ENCODE measurements at regions not wholly inside any gene's neighbourhood (a gene's known extent, or its start where the extent isn't known, plus 50 kb on each side); places are given as distances from the start of the nearest gene placed in this dataset.

DNA sequence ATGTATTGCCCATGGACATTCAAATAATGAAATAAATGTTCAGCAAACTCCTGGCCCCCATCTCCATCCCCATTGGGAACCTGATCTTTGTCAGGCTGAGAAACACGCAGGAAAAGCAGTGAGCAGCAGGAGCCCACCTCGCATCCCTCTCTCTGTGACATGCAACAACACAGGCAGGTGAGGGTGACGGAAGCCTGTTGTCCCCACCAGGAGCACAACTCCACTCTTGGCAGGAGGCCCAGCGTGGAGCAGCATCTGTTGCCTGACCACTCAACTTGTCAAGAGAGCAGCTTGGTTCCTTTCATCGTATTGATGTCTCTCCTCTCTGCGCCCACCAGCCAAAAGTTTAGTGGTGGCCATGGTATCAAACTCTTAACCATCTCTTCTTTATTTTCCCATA is 586.9 kb upstream of the ARID1B start:
- no peak for TF ChIP-seq CTCF (IDR thresholded peaks at IDR 0.05; ENCODE audit: low read depth, low read length, missing control alignments)
- no peak for DNase-seq (ENCODE audit: low read depth)
- no peak overlapping the region for H3K4me3 ChIP-seq (ENCODE audit: low read depth, low read length)
- in situ Hi-C loops (cut with HindIII; ENCODE audit: low sequenced_read_pairs), result no loop called here

DNA sequence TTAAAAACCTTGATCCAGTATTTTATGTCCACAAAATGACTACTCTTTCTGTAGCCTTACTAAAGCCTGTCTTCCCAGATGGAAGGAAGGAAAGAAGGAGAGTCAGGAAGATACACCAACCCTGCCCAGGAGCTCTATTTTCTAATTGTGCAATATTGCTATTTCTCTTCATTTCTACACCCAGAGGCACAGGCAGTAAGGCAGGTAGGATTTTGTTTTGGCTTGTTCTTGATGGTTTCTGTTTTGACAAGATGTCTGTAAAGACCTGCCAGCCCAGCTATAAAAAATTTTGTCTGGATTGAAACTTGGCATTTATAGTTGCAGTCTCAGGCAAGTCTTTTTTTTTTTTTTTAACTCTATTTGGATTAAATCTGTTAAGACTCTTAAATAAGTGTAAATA is 587.5 kb upstream of the ARID1B start:
- no peak for DNase-seq (ENCODE audit: low read depth)
- no peak overlapping the region for H3K4me3 ChIP-seq (ENCODE audit: low read depth, low read length)
- in situ Hi-C loops (cut with HindIII; ENCODE audit: low sequenced_read_pairs), result no loop called here
- no peak for TF ChIP-seq CTCF (IDR thresholded peaks at IDR 0.05; ENCODE audit: low read depth, low read length, missing control alignments)

GRCh38 chr6:156189195-156189594 is 588.0 kb upstream of the ARID1B start:
- H3K4me3 ChIP-seq (ENCODE audit: low read depth, low read length), result no peak overlapping the region
- in situ Hi-C loops (cut with HindIII; ENCODE audit: low sequenced_read_pairs), result no loop called here
- no peak for DNase-seq (ENCODE audit: low read depth)
- no peak for TF ChIP-seq CTCF (IDR thresholded peaks at IDR 0.05; ENCODE audit: low read depth, low read length, missing control alignments)

DNA sequence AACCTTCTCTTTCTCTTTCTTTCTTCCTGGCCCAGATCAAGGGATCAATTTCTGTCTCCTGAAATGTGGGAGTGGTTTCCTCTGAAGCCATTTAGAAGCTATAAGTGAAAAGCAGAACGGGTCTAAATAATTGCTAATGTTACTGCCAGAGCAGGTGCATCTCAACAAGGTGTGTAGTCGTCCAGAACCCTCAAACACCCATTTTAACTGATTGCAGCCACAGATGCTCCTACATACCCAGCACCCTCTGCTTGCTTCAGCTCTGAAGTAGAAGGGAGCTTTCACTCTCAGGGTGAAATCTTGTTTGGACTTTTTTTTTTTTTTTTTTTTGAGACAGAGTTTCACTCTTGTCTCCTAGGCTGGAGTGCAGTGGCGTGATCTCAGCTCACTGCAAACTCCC is 592.1 kb upstream of the ARID1B start:
- TF ChIP-seq CTCF (IDR thresholded peaks at IDR 0.05; ENCODE audit: low read depth, low read length, missing control alignments), result no peak
- H3K4me3 ChIP-seq (ENCODE audit: low read depth, low read length), result no peak overlapping the region
- in situ Hi-C loops (cut with HindIII; ENCODE audit: low sequenced_read_pairs), result no loop called here
- no peak for DNase-seq (ENCODE audit: low read depth)

DNA sequence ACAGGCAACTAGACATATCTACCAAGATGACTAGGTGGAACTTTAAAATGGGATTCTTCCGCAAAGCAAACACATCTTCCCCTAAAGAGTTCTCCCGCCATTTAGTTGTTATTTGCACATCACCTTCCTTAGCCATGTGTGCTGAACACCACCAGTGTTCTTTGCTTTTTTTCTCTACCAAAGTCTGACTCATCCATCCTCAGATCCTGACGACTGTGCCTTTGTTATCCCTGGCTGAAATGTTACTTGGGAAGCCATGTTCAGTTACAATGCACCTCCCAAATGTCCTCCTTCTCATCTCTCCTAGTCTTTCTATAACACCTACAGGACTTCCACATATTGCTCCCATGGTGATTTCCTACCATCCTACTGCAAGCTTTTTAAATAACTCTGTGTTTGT is 593.5 kb upstream of the ARID1B start:
- in situ Hi-C loops (cut with HindIII; ENCODE audit: low sequenced_read_pairs), result no loop called here
- no peak for DNase-seq (ENCODE audit: low read depth)
- H3K4me3 ChIP-seq (ENCODE audit: low read depth, low read length), result no peak overlapping the region
- no peak for TF ChIP-seq CTCF (IDR thresholded peaks at IDR 0.05; ENCODE audit: low read depth, low read length, missing control alignments)

DNA sequence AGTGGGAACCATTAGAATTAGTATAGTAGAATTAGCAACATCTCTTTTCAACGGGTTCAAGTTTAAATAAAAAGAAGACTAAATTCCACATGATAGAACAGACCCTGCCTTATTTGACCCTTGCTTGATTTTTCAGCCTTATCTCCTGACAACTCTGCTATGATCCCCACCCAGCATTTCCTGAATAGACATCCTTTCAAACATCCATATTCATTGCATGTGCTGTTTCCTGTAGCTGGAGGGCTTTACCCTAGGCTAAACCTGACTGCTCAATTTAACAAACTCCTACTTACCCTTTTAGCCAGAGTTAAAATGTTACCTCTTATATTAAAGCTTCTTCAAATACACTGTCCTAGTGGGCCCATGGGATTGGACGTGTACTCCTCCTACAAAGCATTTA is 594.8 kb upstream of the ARID1B start:
- no peak for DNase-seq (ENCODE audit: low read depth)
- no peak overlapping the region for H3K4me3 ChIP-seq (ENCODE audit: low read depth, low read length)
- in situ Hi-C loops (cut with HindIII; ENCODE audit: low sequenced_read_pairs), result no loop called here
- no peak for TF ChIP-seq CTCF (IDR thresholded peaks at IDR 0.05; ENCODE audit: low read depth, low read length, missing control alignments)

- in situ Hi-C loops (cut with HindIII; ENCODE audit: low sequenced_read_pairs), result no loop called here
- no peak for TF ChIP-seq CTCF (IDR thresholded peaks at IDR 0.05; ENCODE audit: low read depth, low read length, missing control alignments)
- no peak overlapping the region for H3K4me3 ChIP-seq (ENCODE audit: low read depth, low read length)
- DNase-seq (ENCODE audit: low read depth), result no peak
Observed at GRCh38 chr6:156181506-156181905, 595.7 kb upstream of the ARID1B start.

Data from astrocyte of the cerebellum (primary cell).